ENCODE measurements at regions not wholly inside any gene's neighbourhood (a gene's known extent, or its start where the extent isn't known, plus 50 kb on each side); places are given as distances from the start of the nearest gene placed in this dataset.

DNA sequence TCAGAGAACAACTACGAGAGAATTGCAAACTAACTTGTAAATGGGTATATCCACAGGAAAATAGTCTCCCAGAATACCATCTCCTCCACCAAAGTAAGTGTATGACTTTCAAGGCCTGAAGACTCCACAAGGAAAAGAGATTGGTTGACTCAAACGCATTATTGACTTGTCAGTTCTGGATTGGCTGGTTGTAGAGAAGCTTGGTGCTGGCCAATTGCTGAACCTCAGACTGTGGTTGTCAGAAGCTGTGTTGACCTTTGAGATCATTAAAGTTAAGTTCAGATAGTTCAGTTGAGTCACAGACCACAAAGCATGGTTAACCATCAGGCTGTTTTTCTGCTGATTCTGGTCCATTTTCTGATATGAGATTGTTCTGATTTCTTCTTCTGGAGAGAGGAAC, 388.3 kb downstream of the BMP2 start:
- TF ChIP-seq ZBTB40 (IDR thresholded peaks at IDR 0.05) (no peak), ZBTB40 (CRISPR knock-in tag; IDR thresholded peaks at IDR 0.05) (no peak), CTCF (CRISPR knock-in tag; IDR thresholded peaks at IDR 0.05) (no peak), POLR2A (IDR thresholded peaks at IDR 0.05; ENCODE audit: insufficient read depth in 1 of 2, low read depth in 2 of 2, low read length in 2 of 2) (no peak)
- TF ChIP-seq, protein P1, sequence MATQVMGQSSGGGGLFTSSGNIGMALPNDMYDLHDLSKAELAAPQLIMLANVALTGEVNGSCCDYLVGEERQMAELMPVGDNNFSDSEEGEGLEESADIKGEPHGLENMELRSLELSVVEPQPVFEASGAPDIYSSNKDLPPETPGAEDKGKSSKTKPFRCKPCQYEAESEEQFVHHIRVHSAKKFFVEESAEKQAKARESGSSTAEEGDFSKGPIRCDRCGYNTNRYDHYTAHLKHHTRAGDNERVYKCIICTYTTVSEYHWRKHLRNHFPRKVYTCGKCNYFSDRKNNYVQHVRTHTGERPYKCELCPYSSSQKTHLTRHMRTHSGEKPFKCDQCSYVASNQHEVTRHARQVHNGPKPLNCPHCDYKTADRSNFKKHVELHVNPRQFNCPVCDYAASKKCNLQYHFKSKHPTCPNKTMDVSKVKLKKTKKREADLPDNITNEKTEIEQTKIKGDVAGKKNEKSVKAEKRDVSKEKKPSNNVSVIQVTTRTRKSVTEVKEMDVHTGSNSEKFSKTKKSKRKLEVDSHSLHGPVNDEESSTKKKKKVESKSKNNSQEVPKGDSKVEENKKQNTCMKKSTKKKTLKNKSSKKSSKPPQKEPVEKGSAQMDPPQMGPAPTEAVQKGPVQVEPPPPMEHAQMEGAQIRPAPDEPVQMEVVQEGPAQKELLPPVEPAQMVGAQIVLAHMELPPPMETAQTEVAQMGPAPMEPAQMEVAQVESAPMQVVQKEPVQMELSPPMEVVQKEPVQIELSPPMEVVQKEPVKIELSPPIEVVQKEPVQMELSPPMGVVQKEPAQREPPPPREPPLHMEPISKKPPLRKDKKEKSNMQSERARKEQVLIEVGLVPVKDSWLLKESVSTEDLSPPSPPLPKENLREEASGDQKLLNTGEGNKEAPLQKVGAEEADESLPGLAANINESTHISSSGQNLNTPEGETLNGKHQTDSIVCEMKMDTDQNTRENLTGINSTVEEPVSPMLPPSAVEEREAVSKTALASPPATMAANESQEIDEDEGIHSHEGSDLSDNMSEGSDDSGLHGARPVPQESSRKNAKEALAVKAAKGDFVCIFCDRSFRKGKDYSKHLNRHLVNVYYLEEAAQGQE (IDR thresholded peaks at IDR 0.05; ENCODE audit: borderline replicate concordance in 1 of 2, low read depth in 1 of 2, low read length in 2 of 2): 0 out of 4 replicates have a peak, but pooled peaks of 1 of the 2 experiments have one; percentile 39
- TF ChIP-seq, protein P2, sequence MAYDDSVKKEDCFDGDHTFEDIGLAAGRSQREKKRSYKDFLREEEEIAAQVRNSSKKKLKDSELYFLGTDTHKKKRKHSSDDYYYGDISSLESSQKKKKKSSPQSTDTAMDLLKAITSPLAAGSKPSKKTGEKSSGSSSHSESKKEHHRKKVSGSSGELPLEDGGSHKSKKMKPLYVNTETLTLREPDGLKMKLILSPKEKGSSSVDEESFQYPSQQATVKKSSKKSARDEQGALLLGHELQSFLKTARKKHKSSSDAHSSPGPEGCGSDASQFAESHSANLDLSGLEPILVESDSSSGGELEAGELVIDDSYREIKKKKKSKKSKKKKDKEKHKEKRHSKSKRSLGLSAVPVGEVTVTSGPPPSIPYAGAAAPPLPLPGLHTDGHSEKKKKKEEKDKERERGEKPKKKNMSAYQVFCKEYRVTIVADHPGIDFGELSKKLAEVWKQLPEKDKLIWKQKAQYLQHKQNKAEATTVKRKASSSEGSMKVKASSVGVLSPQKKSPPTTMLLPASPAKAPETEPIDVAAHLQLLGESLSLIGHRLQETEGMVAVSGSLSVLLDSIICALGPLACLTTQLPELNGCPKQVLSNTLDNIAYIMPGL (CRISPR knock-in tag; IDR thresholded peaks at IDR 0.05; ENCODE audit: borderline replicate concordance in 1 of 2, low read depth in 1 of 2): no peak
